ENCODE measurements at regions not wholly inside any gene's neighbourhood (a gene's known extent, or its start where the extent isn't known, plus 50 kb on each side); places are given as distances from the start of the nearest gene placed in this dataset.

DNA sequence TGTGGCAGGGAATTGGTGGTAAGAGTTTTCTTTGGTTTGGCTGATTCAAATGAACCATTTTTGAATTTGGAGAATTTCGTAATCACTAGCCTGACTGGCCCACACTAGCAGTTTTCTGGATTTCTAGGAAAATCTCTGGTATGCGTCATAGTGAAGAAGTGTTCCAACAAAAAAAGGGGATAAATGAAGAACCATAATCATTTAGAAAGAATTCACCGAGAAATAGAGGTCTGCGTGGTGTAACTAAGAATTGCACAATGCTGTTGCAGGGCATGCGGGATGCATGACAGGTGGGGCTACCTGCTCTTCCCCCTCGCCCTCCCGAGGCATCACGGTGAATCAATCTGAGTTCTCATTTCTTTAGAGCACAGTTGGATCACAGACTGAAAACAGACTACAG lies 232.3 kb upstream of the PAPPA start:
- Histone ChIP-seq H3K27ac (no peak overlapping the region), H3K4me3 (no peak overlapping the region), H3K9me3 (no peaks in the 10 kb centered on the region), H3K4me1 (no peaks in the 10 kb centered on the region), H3K27me3 (no peaks in the 10 kb centered on the region), H3K36me3 (no peaks in the 10 kb centered on the region)
- DNase-seq = no peak
- ATAC-seq (ENCODE audit: low FRiP score in 2 of 2) = peak in 1 of 2 donors; percentile 78
- TF ChIP-seq CTCF (IDR thresholded peaks at IDR 0.05) (no peak), POLR2A (IDR thresholded peaks at IDR 0.05) (no peak), POLR2AphosphoS5 (IDR thresholded peaks at IDR 0.05) (no peak), EP300 (IDR thresholded peaks at IDR 0.05) (no peak)
- WGBS, 2 donors = 77 to 85% methylated on average over 8 of the region's 8 CpGs

DNA sequence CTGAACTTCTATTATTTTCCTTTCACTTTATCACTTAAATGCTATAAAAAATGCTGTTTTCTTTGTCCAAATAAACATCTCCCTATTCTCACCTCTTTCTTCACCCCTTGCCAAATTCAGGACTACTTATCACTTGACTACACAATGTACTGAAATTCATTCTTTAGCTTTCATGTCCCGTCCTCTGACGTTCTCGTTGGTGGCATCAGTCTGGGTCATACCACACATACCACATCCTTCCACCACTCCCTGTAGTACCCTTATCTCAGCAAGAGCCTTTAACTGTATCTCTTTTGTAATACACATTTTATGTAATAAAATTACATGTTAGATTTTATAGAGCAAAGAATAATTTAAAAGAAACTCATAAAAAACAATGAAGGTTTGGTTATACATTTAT lies 231.1 kb upstream of the PAPPA start:
- Histone ChIP-seq H3K4me3 (no peak overlapping the region), H3K9me3 (no peaks in the 10 kb centered on the region), H3K27ac (no peak overlapping the region), H3K36me3 (no peaks in the 10 kb centered on the region), H3K4me1 (no peaks in the 10 kb centered on the region), H3K27me3 (no peaks in the 10 kb centered on the region)
- TF ChIP-seq POLR2AphosphoS5 (IDR thresholded peaks at IDR 0.05) = no peak
- TF ChIP-seq CTCF (IDR thresholded peaks at IDR 0.05) = no peak
- no peak for TF ChIP-seq EP300 (IDR thresholded peaks at IDR 0.05)
- 41 to 61% methylated on average over 3 of the region's 3 CpGs for WGBS, 2 donors
- no peak for ATAC-seq (ENCODE audit: low FRiP score in 2 of 2)
- DNase-seq = no peak

DNA sequence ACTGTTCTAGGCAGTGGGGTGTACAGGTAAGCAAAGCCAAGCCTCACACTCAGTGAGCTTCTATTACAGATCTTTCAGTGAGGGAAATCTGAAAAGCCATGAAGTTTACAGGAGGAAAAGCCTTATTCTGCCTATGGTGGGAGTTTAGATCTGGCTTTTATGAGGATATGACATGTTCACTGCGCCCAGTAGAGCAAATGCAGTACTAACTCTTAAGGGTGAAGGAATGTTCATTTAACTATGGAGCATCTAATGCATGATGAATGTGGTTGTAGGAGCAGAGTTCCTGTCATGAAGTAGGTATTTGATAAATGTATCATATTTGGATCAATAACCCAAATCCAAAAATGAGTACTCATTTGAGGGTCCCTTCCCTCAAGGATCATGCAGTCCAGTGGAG lies 230.2 kb upstream of the PAPPA start:
- Histone ChIP-seq H3K9me3 (no peaks in the 10 kb centered on the region), H3K27me3 (no peaks in the 10 kb centered on the region), H3K4me1 (no peaks in the 10 kb centered on the region), H3K4me3 (no peak overlapping the region), H3K36me3 (no peaks in the 10 kb centered on the region), H3K27ac (no peak overlapping the region)
- 77 to 90% methylated on average over 1 of the region's 1 CpG for WGBS, 2 donors
- TF ChIP-seq EP300 (IDR thresholded peaks at IDR 0.05) (no peak), POLR2AphosphoS5 (IDR thresholded peaks at IDR 0.05) (no peak), CTCF (IDR thresholded peaks at IDR 0.05) (no peak), POLR2A (IDR thresholded peaks at IDR 0.05) (no peak)
- DNase-seq (no peak), ATAC-seq (ENCODE audit: low FRiP score in 2 of 2) (no peak)

DNA sequence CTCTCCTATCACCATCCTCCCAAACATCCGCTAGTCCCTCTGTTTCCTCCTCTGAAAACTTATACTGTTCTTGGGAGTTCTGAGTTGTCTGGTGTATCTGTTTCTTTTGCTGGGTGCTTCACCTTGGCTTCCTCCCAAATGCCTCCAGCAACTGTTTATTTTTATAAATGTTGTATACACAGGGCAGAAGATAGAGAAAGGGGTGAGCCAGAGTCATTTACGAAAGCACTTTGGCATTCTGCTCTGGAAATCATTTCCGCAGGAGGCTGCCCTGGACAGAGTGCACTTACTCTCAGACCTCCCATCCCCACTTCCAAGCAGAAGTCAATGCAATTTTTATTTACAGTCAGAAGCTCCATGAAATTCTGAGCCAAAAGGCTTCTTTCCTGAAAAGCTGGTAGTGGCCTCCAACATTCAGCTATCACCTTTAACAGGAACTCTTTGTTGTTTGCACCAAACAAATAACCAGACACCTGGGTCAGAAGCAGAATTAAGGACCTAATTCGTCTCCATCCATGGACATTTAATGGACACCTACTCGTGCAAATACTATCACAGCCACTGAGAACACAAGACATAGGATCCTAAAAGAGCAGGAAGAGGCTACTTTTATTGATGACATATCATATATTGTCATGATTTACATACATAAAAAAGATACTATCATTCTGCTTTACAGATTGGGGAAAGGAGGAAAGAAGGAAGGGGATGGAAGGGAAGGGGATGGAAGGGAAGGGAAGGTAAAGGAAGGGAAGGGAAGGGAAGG lies 229.5 kb upstream of the PAPPA start:
- H3K27me3 ChIP-seq = no peaks in the 10 kb centered on the region
- 64 to 69% methylated on average over 5 of the region's 5 CpGs for WGBS, 2 donors
- TF ChIP-seq POLR2AphosphoS5 (IDR thresholded peaks at IDR 0.05) (no peak), CTCF (IDR thresholded peaks at IDR 0.05) (no peak), POLR2A (IDR thresholded peaks at IDR 0.05) (no peak), EP300 (IDR thresholded peaks at IDR 0.05) (no peak)
- H3K36me3 ChIP-seq = no peaks in the 10 kb centered on the region
- no peak overlapping the region for H3K4me3 ChIP-seq
- ATAC-seq (ENCODE audit: low FRiP score in 2 of 2) (no peak), DNase-seq (no peak)
- H3K4me1 ChIP-seq = no peaks in the 10 kb centered on the region
- H3K9me3 ChIP-seq = no peaks in the 10 kb centered on the region
- no peak overlapping the region for H3K27ac ChIP-seq

GRCh38 chr9:115924669-115924987 lies 229.0 kb upstream of the PAPPA start:
- Histone ChIP-seq H3K4me1 (no peaks in the 10 kb centered on the region), H3K4me3 (no peak overlapping the region), H3K9me3 (no peaks in the 10 kb centered on the region), H3K27ac (no peak overlapping the region), H3K36me3 (no peaks in the 10 kb centered on the region), H3K27me3 (no peaks in the 10 kb centered on the region)
- DNase-seq (no peak), ATAC-seq (ENCODE audit: low FRiP score in 2 of 2) (no peak)
- TF ChIP-seq EP300 (IDR thresholded peaks at IDR 0.05) (no peak), POLR2AphosphoS5 (IDR thresholded peaks at IDR 0.05) (no peak), CTCF (IDR thresholded peaks at IDR 0.05) (no peak), POLR2A (IDR thresholded peaks at IDR 0.05) (no peak)

Measured in upper lobe of left lung (tissue), 6 donors.